Stimulated activated naive CD8-positive, alpha-beta T cell treated with anti-CD3 and anti-CD28 coated beads, Interleukin-15, amount 100 ng/mL, for 72 hours (primary cell): ENCODE measurements at regions not wholly inside any gene's neighbourhood (a gene's known extent, or its start where the extent isn't known, plus 50 kb on each side); places are given as distances from the start of the nearest gene placed in this dataset.

Experiments used
- ATAC-seq: fragments of 150-1000 bp; cut with Tn5 transposase; 2 replicates; pipeline ENCODE4 v1.10.0; 2021; ENCODE audit warnings: mild to moderate bottlenecking, moderate library complexity
- DNase-seq, 2 donors: peaks; one replicate each; pipeline ENCODE4 v3.0.0; 2021 to 2022
- H3K27ac Mint-ChIP-seq, 2 donors: one replicate each; pipeline ENCODE4 v1.8.0; 2022; ENCODE audit warnings: mild to moderate bottlenecking in 2 of 2, mixed read lengths in 2 of 2, moderate library complexity in 2 of 2
- H3K27me3 Mint-ChIP-seq: one replicate; pipeline ENCODE4 v1.8.0; 2022; ENCODE audit warnings: mixed read lengths
- H3K4me1 Mint-ChIP-seq: one replicate; pipeline ENCODE4 v1.8.0; 2022; ENCODE audit warnings: mild to moderate bottlenecking, mixed read lengths
- H3K4me3 Mint-ChIP-seq, 2 donors: one replicate each; pipeline ENCODE4 v1.8.0; 2022; ENCODE audit warnings: mild to moderate bottlenecking in 2 of 2, mixed read lengths in 2 of 2, moderate library complexity in 1 of 2
- H3K9me3 Mint-ChIP-seq, 2 donors: one replicate each; pipeline ENCODE4 v1.8.0; 2022; ENCODE audit warnings: mixed read lengths in 2 of 2

DNA sequence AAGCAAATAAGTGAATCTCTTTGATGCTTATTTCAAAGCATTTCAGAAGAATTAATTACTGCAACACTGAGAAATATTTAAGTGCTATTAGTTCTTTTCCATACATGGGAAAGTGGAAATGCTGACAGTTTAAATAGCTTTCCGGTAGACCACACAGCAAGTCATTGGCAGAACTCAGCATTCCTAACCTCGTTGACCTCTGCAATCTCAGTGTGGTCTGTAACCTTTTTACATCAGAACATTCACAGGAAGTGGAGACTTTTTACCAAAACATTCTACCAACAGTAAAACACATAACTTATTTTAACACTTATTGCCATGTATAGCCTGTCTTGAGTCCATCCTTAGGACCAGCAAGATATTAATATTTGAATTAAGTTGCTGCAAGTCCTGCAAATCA is 249.5 kb upstream of the DCN start:
- ATAC-seq (no peak), DNase-seq (no peak)
- Mint-ChIP-seq H3K9me3 (no peaks in the 10 kb centered on the region), H3K4me1 (no peaks in the 10 kb centered on the region), H3K4me3 (no peak overlapping the region), H3K27ac (no peak overlapping the region), H3K27me3 (no peaks in the 10 kb centered on the region)

DNA sequence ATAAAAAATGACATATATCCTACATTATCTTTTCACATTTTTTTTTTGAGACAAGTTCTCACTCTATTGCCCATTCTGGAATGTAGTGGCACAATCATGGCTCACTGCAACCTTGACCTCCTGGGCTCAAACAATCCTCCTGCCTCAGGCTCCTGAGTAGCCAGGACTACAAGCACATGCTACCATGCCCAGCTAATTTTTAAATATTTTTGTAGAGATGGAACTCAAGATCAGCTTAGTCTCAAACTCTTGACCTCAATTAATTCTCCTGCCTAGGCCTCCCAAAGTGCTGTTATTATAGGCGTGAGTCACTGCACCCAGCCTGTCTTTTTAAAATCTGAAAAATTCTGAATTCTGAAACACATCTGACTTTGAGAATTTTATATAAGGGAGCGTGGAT is 241.9 kb upstream of the DCN start:
- no peak for DNase-seq
- no peak for ATAC-seq
- Mint-ChIP-seq H3K27ac (no peak overlapping the region), H3K4me1 (no peaks in the 10 kb centered on the region), H3K4me3 (no peak overlapping the region), H3K9me3 (no peaks in the 10 kb centered on the region), H3K27me3 (no peaks in the 10 kb centered on the region)

DNA sequence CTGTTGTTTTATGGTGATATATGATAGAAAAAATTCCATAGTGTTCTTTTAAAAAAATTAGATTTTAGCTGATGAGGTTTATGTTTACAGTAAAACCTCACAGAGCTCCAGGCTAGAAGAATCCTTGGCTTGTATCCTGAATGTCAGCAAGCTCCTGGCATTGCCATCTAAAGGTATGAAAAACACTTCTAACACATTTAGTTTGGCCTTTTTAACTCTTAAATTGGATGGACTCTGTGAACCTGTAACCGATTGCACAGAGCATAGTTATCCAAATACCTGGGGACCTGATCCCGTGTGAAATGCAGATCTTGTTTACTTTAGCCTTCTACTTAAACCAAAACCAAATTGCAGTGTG is 241.1 kb upstream of the DCN start:
- Mint-ChIP-seq H3K27me3 (no peaks in the 10 kb centered on the region), H3K4me1 (no peaks in the 10 kb centered on the region), H3K27ac (no peak overlapping the region), H3K4me3 (no peak overlapping the region), H3K9me3 (no peaks in the 10 kb centered on the region)
- no peak for DNase-seq
- ATAC-seq: no peak

DNA sequence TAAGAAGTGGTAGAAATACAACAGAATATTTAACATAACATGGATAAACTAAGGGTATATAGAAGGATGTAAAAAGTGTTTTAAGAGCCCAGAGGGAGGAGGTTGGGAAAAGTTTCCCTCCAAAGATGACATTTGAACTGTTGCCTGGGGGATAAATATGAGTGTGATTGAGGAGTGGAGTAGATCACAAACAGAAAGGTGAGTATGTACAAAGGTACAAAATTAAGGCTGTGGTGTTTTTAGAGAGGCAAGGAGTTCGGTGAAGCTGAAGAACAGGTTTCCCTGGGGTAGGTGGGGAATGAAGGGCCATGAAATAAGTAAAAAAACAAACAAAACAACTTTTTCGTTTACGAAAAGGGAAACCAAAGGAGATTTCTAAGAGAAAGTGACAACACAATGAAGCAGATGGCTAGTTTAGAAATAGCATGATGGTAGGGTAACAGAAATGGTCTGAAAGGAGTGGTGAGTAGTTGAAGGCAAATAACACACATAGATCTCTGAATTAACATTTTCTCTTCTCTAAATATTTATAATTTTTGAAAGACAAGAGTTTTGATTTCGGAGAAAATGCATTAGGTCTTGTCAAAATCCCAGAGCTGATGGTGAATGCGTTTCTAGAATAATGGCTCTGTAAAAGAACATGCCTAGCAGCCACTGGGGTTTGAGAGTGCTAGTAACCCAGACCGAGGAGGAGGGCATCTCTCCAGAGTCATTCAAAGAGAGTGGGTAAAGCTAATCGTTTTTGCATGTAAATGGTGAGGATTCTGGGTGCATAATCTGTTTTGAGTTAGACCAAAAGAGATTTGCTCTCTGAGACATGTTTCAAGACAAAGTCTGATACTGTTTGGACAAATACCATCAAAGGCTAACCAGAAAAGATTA is 240.4 kb upstream of the DCN start:
- Mint-ChIP-seq H3K4me1 (no peaks in the 10 kb centered on the region), H3K9me3 (no peaks in the 10 kb centered on the region), H3K27me3 (no peaks in the 10 kb centered on the region), H3K4me3 (no peak overlapping the region), H3K27ac (peak overlapping the region in 1 of 2 donors; percentile 28)
- DNase-seq (no peak), ATAC-seq (no peak)

DNA sequence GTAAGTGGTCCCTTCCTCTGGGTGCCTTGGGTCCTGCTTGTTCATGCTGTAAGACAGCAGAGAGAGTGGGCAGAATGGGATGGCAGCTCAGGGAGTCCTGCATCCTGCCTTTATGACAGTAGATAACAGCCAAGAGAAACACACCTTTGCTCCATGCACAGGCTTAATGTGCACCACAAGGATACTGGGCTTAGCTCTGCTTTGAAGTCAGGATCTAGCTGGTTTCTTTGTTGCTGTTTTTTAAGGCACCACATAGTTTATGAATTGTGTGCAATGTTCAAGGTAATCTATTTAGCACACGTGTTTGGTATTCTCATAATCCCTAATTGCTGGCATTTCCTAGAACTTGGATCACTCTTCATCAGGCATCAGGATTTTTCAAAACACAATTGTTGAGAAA is 239.5 kb upstream of the DCN start:
- DNase-seq (no peak), ATAC-seq (no peak)
- Mint-ChIP-seq H3K27ac (no peak overlapping the region), H3K4me1 (no peaks in the 10 kb centered on the region), H3K4me3 (no peak overlapping the region), H3K27me3 (no peaks in the 10 kb centered on the region), H3K9me3 (no peaks in the 10 kb centered on the region)

DNA sequence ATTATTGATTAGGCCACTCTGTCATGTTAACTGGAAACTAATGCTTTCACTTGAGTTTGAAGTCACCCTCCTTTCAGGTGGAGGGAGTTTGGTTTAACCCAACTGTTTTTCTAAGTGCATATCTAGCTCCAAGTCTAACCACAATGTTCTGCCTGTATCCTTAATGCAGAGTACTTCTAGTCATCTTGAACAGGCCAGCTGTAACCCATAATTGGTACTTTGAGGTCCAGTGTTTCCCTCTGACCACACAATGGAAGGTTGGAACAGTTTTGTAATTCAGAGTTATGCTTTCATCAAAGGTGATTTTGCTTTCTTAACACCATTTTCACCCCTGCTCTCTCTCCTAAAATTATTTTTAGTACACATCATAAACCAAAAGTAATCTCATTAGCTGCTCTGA is 237.2 kb upstream of the DCN start:
- H3K4me3 Mint-ChIP-seq: no peak overlapping the region
- H3K27me3 Mint-ChIP-seq: no peaks in the 10 kb centered on the region
- no peak for DNase-seq
- no peaks in the 10 kb centered on the region for H3K9me3 Mint-ChIP-seq
- ATAC-seq: no peak
- no peak overlapping the region for H3K27ac Mint-ChIP-seq
- H3K4me1 Mint-ChIP-seq: no peaks in the 10 kb centered on the region

DNA sequence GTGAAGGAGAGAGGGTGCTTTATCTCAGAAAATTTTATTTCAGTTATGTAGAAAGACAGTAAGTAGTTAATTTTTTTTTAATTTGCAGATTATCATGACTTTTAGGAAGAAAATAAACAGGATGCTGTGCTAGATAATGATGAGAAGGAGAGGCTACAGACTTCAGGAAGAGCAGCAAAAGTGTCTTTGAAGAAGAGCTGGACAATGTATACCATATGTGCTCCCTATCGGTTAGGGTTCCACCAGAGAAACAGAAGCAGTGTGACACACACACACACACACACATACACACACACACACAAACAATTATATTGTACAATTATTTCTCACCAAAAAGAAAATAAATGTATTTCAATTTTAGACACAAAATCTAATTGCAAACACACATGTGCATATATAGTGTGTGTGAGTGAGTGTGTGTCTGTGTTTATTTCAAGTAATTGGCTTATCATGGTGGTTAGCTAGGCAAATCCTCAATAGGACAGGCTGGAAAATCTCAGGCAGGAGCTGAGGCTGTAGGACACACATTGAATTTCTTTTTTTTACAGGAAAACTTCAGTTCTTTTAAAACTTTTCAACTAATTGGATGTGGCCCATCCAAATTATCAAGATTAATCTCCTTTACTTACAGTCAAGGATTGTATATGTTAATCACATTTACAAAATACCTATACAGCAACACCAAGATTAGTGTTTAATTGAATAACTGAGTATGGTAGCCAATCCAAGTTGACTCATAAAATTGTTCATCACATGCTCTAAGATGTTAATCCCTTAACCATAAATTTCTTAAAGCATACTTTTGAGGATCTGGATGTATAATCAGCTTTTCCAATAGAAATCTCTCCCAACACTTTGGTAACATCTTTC is 235.8 kb upstream of the DCN start:
- ATAC-seq (no peak), DNase-seq (no peak)
- no peaks in the 10 kb centered on the region for H3K27me3 Mint-ChIP-seq
- H3K4me1 Mint-ChIP-seq: no peaks in the 10 kb centered on the region
- H3K27ac Mint-ChIP-seq: peak overlapping the region in 1 of 2 donors; percentile 57
- no peak overlapping the region for H3K4me3 Mint-ChIP-seq
- no peaks in the 10 kb centered on the region for H3K9me3 Mint-ChIP-seq

DNA sequence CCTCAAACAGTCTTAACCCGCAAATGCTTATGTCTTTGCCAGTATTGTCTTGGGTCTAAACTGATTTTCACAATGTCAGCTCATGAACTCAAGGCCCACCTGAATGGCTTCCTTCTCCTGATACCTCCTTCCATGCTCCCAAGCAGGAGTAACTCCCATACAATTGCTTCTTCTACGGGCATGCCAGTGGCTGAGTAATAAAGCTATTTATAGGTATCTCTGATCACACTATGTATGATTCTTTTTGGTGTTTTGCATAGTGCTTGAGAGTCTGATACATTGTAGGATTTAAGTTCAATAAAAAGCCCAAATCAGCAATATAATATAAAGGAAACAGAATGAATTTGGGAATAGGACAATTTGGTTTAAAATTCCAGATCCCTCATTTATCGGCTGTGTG is 235.0 kb upstream of the DCN start:
- Mint-ChIP-seq H3K9me3 (no peaks in the 10 kb centered on the region), H3K27ac (no peak overlapping the region), H3K27me3 (no peaks in the 10 kb centered on the region), H3K4me1 (no peaks in the 10 kb centered on the region), H3K4me3 (no peak overlapping the region)
- no peak for DNase-seq
- no peak for ATAC-seq

DNA sequence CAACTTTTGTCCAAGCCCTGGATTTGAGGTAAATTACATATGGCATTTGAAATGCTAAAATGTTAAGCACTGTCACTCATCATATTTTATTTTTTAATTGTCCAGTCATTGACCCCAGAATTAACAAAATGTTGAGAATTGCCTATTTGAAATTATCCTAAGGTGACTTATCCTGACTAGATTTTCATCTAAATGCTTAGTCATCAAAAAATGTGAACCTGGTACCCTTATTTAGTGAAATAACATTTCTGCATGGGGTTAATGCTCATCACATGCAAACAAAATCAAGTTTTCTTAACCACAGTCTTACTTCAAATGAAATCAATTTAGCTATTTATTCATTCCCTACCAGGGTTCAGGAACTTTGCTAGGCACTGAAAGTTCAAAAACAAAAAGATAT is 232.0 kb upstream of the DCN start:
- no peak overlapping the region for H3K27ac Mint-ChIP-seq
- no peak for ATAC-seq
- no peaks in the 10 kb centered on the region for H3K9me3 Mint-ChIP-seq
- H3K4me1 Mint-ChIP-seq: no peaks in the 10 kb centered on the region
- H3K27me3 Mint-ChIP-seq: no peaks in the 10 kb centered on the region
- H3K4me3 Mint-ChIP-seq: no peak overlapping the region
- no peak for DNase-seq

DNA sequence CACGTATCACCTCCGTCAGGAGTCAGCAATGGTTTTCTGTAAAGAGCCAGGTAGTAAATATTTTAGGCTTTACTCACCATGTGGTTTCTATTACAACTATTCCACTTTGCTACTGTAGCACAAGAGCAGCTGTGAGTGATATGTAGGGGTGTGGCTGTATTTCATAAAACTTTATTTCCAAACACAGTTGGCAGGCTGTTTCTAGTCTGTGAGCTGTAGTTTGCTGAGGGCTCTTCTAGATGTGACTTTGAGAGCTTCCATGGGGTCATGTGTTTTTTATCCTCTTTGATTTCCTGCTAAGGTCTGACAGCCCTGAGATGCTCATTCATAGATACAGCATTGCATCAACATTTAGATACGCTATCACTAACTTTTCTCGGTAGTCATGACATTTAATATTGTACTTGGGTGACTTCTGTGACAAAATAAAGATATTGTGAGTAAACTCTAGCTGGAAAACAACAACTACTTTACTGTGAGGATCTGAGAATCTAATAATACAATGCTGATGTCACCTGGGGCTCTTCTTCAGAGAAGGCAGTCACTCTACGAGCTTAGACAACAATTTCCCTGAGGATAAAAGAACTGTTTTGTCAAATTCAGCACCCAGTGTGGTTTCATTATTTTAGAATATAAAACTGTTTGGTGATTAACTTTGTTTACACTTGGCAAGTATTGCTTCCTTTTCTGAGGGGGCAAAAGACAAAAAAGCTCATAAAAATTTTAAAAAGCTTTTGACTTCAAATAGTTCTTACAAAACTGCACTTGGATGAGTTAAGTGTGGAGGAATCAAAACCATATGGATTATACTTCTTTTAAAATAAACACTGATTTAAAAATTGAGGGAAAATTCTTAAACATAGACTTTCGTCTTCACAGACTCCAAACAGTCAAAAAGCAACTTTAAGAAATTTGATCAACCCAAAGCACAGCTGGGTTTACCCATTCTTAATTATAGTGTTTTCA is 231.2 kb upstream of the DCN start:
- no peak overlapping the region for H3K4me3 Mint-ChIP-seq
- no peak for ATAC-seq
- no peak overlapping the region for H3K27ac Mint-ChIP-seq
- no peak for DNase-seq
- no peaks in the 10 kb centered on the region for H3K4me1 Mint-ChIP-seq
- no peaks in the 10 kb centered on the region for H3K9me3 Mint-ChIP-seq
- H3K27me3 Mint-ChIP-seq: no peaks in the 10 kb centered on the region

DNA sequence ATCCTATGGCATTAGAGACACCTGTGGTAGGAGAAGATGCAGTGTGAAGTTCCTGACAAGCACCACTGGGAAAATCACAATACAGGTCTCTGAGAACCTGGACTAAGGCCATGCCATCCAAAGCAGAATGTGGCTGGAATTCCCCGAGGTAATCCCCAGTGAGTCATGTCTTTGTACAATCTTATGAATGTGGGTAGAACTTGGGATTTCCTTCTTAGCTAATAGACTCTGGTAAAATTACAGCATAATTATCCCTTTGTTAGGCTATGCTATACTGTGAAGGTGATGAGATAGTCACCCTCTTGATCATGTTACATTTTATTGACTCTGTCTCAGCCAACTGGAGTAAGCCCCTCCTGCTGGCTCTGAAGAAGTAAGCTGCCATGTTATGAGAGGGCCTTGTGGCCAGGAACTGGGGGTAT is 224.3 kb upstream of the DCN start:
- H3K9me3 Mint-ChIP-seq: no peaks in the 10 kb centered on the region
- H3K27me3 Mint-ChIP-seq: no peaks in the 10 kb centered on the region
- ATAC-seq: peak; percentile 72
- no peak overlapping the region for H3K4me3 Mint-ChIP-seq
- DNase-seq: peak in 1 of 2 donors; percentile 15
- H3K4me1 Mint-ChIP-seq: peaks cover 7% of the 10 kb centered on the region
- H3K27ac Mint-ChIP-seq: no peak overlapping the region

DNA sequence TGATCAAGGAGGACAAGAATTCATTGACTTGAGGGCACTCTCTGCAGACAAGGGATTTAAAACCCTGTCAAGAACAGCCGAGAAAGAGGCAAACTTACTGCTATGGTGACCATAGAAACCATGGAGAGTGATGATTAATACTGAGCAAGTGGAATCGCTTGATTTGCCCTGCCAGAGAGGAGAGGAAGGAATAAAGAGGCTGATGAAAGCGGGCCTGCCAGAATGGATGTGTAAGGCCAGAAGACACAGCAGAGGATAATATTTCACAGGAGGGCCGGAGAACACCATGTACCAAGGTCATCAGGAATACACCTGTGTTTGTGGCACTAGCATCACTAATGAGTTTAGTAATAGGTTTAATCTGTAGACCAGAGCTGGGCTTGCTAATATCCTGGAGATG is 221.8 kb upstream of the DCN start:
- ATAC-seq (no peak), DNase-seq (no peak)
- no peak overlapping the region for H3K4me3 Mint-ChIP-seq
- H3K4me1 Mint-ChIP-seq: peaks cover 7% of the 10 kb centered on the region
- H3K27ac Mint-ChIP-seq: no peak overlapping the region
- H3K27me3 Mint-ChIP-seq: no peaks in the 10 kb centered on the region
- H3K9me3 Mint-ChIP-seq: no peaks in the 10 kb centered on the region

DNA sequence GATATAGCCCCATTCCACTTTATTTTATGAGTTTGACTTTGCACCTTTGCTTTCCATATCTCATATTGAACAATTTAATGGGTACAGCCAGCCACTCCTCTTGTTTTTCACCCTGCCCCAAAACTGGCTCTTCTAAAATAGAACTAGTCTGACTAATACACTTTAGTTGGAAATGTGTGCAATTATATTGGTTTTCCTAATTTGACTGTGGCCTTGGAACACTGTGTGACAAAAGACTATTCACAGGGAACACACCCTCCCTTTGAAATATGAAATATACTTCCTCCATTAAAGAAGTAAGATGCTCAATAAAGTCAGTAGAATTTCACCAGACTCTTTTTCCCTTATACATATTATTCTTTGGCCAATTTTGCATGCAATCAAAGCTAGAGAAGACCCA is 218.6 kb upstream of the DCN start:
- DNase-seq: no peak
- Mint-ChIP-seq H3K27ac (no peak overlapping the region), H3K27me3 (no peaks in the 10 kb centered on the region), H3K4me3 (no peak overlapping the region), H3K4me1 (peaks cover 13% of the 10 kb centered on the region), H3K9me3 (no peaks in the 10 kb centered on the region)
- ATAC-seq: no peak

DNA sequence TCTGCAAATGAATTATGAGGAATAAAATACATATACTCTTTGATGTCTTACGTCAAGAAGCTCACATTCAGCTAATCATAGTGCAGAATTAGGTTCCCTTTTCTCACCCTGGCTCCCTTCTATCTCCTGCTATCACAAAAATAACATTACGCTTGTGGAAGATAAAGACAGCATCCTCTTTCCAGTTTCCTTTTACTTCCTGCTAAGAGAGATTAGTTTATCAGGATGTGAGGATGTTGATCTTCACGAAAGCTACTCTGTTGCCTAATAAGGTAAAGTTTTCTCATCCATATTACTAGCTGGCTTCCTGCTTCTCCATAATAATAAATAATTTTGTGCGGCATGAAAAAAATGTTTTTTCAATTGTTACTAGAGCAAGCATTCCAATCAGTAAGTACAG is 217.7 kb upstream of the DCN start:
- Mint-ChIP-seq H3K9me3 (no peaks in the 10 kb centered on the region), H3K4me1 (peaks cover 13% of the 10 kb centered on the region), H3K27me3 (no peaks in the 10 kb centered on the region), H3K4me3 (no peak overlapping the region), H3K27ac (no peak overlapping the region)
- no peak for DNase-seq
- no peak for ATAC-seq

DNA sequence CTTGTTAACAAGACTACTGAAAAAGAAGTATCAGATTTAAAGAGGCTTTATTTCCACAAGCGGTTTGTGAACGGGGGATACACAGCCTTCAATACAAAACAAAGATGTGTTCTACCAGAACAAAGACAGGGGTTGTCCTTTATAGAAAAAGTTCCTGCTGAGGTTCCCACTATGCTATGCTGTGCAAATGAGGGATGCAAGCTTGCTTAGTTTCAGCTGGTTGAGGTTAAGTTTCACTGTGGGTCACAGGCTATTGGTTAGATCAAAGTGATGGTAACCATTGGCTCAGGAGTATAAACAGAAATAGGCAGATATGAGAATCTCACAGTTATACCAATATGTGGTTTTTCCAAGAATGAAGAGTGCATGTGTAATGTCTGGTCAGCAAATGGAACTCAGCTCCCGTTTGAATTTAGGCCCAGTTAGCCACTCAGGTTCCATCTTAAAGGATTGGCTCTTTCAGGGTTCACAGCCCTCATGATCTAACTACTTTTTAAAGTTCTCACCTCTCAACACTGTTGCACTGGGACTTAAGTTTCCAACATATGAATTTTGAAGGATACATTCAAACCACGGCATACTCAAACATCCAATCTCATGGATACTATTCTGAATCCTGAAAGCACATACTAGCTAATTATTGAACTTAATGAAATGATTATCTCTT is 215.4 kb upstream of the DCN start:
- DNase-seq (no peak), ATAC-seq (peak; percentile 70)
- Mint-ChIP-seq H3K4me1 (peaks cover 13% of the 10 kb centered on the region), H3K9me3 (peaks cover 1 to 9% of the 10 kb centered on the region in 2 donors), H3K27me3 (no peaks in the 10 kb centered on the region), H3K4me3 (no peak overlapping the region), H3K27ac (no peak overlapping the region)
